ENCODE measurements at regions not wholly inside any gene's neighbourhood (a gene's known extent, or its start where the extent isn't known, plus 50 kb on each side); places are given as distances from the start of the nearest gene placed in this dataset.

- no peak for TF ChIP-seq POLR2A (IDR thresholded peaks at IDR 0.05)
- no peak for TF ChIP-seq CTCF (IDR thresholded peaks at IDR 0.05 in 4 of 5, conservative IDR thresholded peaks at IDR 0.05 in 1 of 5)
Observed at GRCh38 chr1:217079584-217079983, 356.4 kb upstream of the ESRRG start.
